Stimulated activated CD4-positive, alpha-beta T cell treated with anti-CD3 and anti-CD28 coated beads, TNF-alpha, amount 100 ng/mL, for 4 hours (primary cell): ENCODE measurements at regions not wholly inside any gene's neighbourhood (a gene's known extent, or its start where the extent isn't known, plus 50 kb on each side); places are given as distances from the start of the nearest gene placed in this dataset.

ENCODE experiments used
- DNase-seq, 3 experiments: peaks; one replicate each; pipeline ENCODE4 v3.0.0-alpha.2; 2020; ENCODE audit warnings: low read depth in 3 of 3

GRCh38 chr2:172358691-172359556 is 68.5 kb upstream of the ITGA6 start:
- no peak for DNase-seq

GRCh38 chr2:172361360-172361759 is 66.0 kb upstream of the ITGA6 start:
- no peak for DNase-seq

GRCh38 chr2:172361840-172362239 is 65.5 kb upstream of the ITGA6 start:
- DNase-seq: no peak

GRCh38 chr2:172364261-172364660 is 63.1 kb upstream of the ITGA6 start:
- DNase-seq: no peak

DNA sequence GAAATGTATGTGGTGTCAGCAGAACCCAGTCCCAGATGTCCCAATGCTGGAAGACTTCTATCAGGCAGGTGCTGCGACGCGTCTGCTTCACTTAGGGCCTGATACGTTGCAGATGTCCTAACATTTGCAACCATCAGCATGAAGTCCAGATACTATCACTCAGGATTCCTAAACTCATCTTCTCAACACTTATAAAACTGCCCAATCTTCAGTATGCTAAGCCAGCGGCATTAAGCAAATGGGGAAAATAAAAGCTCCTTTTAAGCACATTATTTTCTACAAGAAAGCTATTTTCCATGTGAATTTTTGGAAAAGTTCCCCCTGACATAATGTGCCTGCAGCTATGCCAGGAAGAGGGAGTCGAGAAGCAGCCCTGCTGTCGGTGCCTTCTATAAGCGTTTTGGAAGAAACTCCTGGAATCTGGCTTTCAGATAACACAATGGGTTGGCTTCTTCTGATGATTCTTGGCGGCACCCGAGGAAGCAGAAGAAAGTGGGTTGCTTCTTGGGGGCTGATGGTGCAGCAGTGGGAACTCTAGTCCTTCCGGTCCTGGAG is 60.7 kb upstream of the ITGA6 start:
- no peak for DNase-seq

- DNase-seq: no peak
Measured at GRCh38 chr2:172370821-172371455, 56.4 kb upstream of the ITGA6 start.

DNA sequence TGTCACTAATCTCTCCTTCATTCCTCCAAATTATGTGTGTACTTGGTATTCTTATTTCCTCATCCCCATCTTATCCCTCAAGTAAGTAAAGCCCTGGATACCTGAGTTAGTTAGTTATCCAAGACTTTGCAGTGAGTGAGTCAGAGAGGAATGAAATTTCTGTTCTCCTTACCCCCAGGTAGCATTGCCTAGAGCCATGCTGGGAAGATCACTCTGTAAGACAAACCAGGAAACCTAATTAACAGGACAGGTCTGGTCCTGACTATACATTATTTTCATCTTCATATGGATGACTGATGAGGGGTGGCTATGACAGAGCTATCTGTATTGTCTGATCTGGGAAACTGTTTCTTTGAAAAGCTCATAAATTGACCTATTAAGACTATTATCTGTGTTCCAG is 55.0 kb upstream of the ITGA6 start:
- no peak for DNase-seq

DNA sequence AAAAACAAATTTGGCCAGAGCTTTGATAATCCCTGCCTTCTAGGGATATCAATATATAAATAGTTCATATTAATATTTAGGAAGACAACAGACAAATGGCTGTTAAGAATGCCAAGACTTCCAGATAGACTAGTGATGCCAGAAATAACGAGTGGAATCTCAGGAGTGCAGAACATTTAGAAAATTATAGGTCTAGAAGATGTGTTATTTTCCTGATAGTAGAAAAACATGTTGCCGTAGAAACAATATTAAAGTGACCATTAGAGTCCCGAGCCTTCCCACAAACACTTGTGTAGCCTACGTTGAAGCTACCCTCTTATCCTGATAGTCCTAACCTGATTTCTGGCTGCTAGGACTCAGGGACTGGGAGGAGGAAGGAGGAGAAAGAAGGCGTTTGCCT is 54.3 kb upstream of the ITGA6 start:
- no peak for DNase-seq

GRCh38 chr2:172373766-172374165 is 53.6 kb upstream of the ITGA6 start:
- no peak for DNase-seq

GRCh38 chr2:172374318-172375240 is 52.8 kb upstream of the ITGA6 start:
- no peak for DNase-seq

DNA sequence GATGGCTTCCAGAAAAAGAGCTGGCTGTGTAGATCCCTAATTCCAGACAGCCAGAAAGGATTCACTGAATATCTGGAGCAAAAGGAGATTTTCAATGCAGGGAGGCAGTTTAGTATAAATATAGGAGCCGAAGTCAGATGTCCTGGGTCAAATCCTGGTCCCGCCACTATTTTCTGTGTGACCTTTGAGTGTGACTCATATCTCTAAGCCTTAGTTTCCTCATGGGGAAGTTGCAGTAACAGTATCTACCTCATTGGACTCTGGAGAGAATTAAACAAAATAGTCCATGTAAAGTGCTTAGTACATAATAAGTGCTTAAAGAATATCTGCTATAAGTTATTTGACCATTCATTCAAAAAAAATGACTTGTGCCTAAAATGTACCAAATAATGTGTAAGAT is 52.1 kb upstream of the ITGA6 start:
- no peak for DNase-seq

GRCh38 chr2:172376016-172376415 is 51.4 kb upstream of the ITGA6 start:
- no peak for DNase-seq

GRCh38 chr2:172376505-172377125 is 50.8 kb upstream of the ITGA6 start:
- no peak for DNase-seq

DNA sequence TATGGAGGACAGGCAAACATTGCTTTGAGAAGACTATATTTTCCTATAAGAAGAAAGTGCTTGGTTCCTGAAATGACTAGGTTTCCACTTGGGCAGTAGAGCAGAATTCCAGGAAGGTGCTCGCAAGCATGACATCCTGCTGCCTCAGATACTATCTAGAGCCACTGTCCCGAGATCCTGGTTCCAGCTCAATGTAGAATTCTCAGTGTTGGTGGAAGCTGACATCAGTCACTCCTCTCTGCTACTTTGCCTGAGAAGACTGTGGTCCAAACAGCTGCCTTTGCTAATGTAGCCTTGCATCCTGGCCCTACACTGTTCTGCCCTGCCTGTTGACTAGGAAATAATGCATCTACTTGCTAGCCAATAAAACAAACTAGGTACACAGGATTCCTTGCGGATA is 50.0 kb upstream of the ITGA6 start:
- DNase-seq: no peak
